ENCODE measurements at regions not wholly inside any gene's neighbourhood (a gene's known extent, or its start where the extent isn't known, plus 50 kb on each side); places are given as distances from the start of the nearest gene placed in this dataset.

DNA sequence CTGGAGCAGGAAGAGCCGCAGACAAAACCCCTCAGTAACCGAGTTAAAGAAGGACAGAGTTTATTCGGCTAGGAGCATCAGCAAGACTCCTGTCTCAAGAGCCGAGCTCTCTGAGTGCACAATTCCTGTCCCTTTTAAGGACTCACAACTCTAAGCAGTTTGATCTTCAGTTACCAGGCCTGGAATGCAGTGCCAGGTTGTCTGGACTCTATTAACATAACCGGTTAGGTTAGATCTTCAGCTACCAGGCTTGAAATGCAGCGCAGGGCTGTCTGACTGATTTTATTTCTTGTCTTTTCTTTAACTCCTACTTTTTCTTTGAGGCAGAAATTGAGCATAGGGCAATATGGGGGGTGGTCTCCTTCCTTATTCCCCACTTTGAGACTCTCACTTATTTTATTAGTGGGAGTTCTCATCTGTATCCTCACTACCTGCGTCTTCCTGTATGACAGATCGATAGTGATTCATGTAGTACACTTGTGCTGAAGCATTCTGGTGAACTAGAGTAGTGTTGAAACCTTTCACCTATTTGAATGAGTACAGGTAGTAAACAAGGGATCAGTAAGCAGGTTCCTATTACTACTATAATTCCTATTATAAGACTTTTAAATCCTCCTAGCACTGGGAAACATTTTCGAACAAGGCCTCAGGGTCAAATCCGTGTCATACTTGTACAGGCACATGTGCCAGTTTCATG is 325.0 kb downstream of the CGGBP1 start:
- no peak for TF ChIP-seq CTCF (IDR thresholded peaks at IDR 0.05)
- TF ChIP-seq POLR2A (IDR thresholded peaks at IDR 0.05), result no peak
